ENCODE measurements at regions not wholly inside any gene's neighbourhood (a gene's known extent, or its start where the extent isn't known, plus 50 kb on each side); places are given as distances from the start of the nearest gene placed in this dataset.
"Not testable (repeated sequence)": the region's sequence is repeated elsewhere in the genome, so short reads cannot be mapped to it uniquely, and the experiment has no call there.

GRCh38 chr20:51945177-51945576 is 142.9 kb upstream of the SALL4 start:
- H3K27me3 ChIP-seq = no peaks in the 10 kb centered on the region
- no peaks in the 10 kb centered on the region for H3K36me3 ChIP-seq
- no peak for TF ChIP-seq CTCF (IDR thresholded peaks at IDR 0.05)
- no peak for TF ChIP-seq EP300 (IDR thresholded peaks at IDR 0.05)
- TF ChIP-seq POLR2A (IDR thresholded peaks at IDR 0.05) = no peak
- H3K9me3 ChIP-seq = no peaks in the 10 kb centered on the region
- no peak overlapping the region for H3K27ac ChIP-seq
- H3K4me3 ChIP-seq = no peak overlapping the region
- 59 to 67% methylated on average over 5 of the region's 5 CpGs for WGBS, 2 donors
- no peak for DNase-seq (ENCODE audit: low spot score in 2 of 2)
- no peaks in the 10 kb centered on the region for H3K4me1 ChIP-seq

- H3K4me1 ChIP-seq = no peaks in the 10 kb centered on the region
- no peak for TF ChIP-seq EP300 (IDR thresholded peaks at IDR 0.05)
- no peak for TF ChIP-seq POLR2A (IDR thresholded peaks at IDR 0.05)
- TF ChIP-seq CTCF (IDR thresholded peaks at IDR 0.05) = no peak
- DNase-seq (ENCODE audit: low spot score in 2 of 2) = no peak
- no peaks in the 10 kb centered on the region for H3K9me3 ChIP-seq
- H3K27me3 ChIP-seq = no peaks in the 10 kb centered on the region
- no peak overlapping the region for H3K27ac ChIP-seq
- 95% methylated on average over 5 of the region's 5 CpGs for WGBS, 2 donors
- H3K4me3 ChIP-seq = no peak overlapping the region
- no peaks in the 10 kb centered on the region for H3K36me3 ChIP-seq
Observed at GRCh38 chr20:51943761-51944160, 141.4 kb upstream of the SALL4 start.

GRCh38 chr20:51943326-51943725 is 141.0 kb upstream of the SALL4 start:
- WGBS, 2 donors = 92 to 97% methylated on average over 6 of the region's 6 CpGs
- not testable (repeated sequence) for H3K27ac ChIP-seq; DNase-seq (ENCODE audit: low spot score in 2 of 2); H3K9me3 ChIP-seq; H3K4me3 ChIP-seq; H3K27me3 ChIP-seq; H3K36me3 ChIP-seq; H3K4me1 ChIP-seq

GRCh38 chr20:51941503-51941902 is 139.2 kb upstream of the SALL4 start:
- Histone ChIP-seq H3K9me3 (peaks cover 0 to 2% (median 0%) of the 10 kb centered on the region in 4 donors), H3K36me3 (no peaks in the 10 kb centered on the region), H3K4me1 (no peaks in the 10 kb centered on the region), H3K27ac (no peak overlapping the region), H3K27me3 (no peaks in the 10 kb centered on the region), H3K4me3 (no peak overlapping the region)
- TF ChIP-seq EP300 (IDR thresholded peaks at IDR 0.05) (no peak), CTCF (IDR thresholded peaks at IDR 0.05) (no peak), POLR2A (IDR thresholded peaks at IDR 0.05) (no peak)
- 88 to 93% methylated on average over 6 of the region's 6 CpGs for WGBS, 2 donors
- DNase-seq (ENCODE audit: low spot score in 2 of 2) = no peak

GRCh38 chr20:51939259-51939585 is 136.9 kb upstream of the SALL4 start:
- DNase-seq (ENCODE audit: low spot score in 2 of 2) = no peak
- peaks cover 0 to 2% (median 0%) of the 10 kb centered on the region in 4 donors for H3K9me3 ChIP-seq
- no peaks in the 10 kb centered on the region for H3K27me3 ChIP-seq
- TF ChIP-seq POLR2A (IDR thresholded peaks at IDR 0.05) (no peak), CTCF (IDR thresholded peaks at IDR 0.05) (no peak), EP300 (IDR thresholded peaks at IDR 0.05) (no peak)
- no peaks in the 10 kb centered on the region for H3K36me3 ChIP-seq
- no peaks in the 10 kb centered on the region for H3K4me1 ChIP-seq
- H3K27ac ChIP-seq = no peak overlapping the region
- no peak overlapping the region for H3K4me3 ChIP-seq
- 66 to 71% methylated on average over 6 of the region's 6 CpGs for WGBS, 2 donors

- Histone ChIP-seq H3K27me3 (no peaks in the 10 kb centered on the region), H3K9me3 (peaks cover 0 to 2% (median 0%) of the 10 kb centered on the region in 4 donors), H3K4me3 (no peak overlapping the region), H3K27ac (no peak overlapping the region), H3K4me1 (no peaks in the 10 kb centered on the region), H3K36me3 (no peaks in the 10 kb centered on the region)
- 43 to 46% methylated on average over 5 of the region's 5 CpGs for WGBS, 2 donors
- TF ChIP-seq EP300 (IDR thresholded peaks at IDR 0.05) (no peak), POLR2A (IDR thresholded peaks at IDR 0.05) (no peak), CTCF (IDR thresholded peaks at IDR 0.05) (no peak)
- no peak for DNase-seq (ENCODE audit: low spot score in 2 of 2)
Observed at GRCh38 chr20:51938559-51939258, 136.4 kb upstream of the SALL4 start.

Measured in tibial nerve (tissue), 4 donors.